Fibroblast of peridontal ligament (primary cell): ENCODE measurements at regions not wholly inside any gene's neighbourhood (a gene's known extent, or its start where the extent isn't known, plus 50 kb on each side); places are given as distances from the start of the nearest gene placed in this dataset.

Source experiments
- DNase-seq: peaks from one replicate; pipeline ENCODE4 v3.0.0-alpha.2; 2010; ENCODE audit errors: extremely low read depth

DNA sequence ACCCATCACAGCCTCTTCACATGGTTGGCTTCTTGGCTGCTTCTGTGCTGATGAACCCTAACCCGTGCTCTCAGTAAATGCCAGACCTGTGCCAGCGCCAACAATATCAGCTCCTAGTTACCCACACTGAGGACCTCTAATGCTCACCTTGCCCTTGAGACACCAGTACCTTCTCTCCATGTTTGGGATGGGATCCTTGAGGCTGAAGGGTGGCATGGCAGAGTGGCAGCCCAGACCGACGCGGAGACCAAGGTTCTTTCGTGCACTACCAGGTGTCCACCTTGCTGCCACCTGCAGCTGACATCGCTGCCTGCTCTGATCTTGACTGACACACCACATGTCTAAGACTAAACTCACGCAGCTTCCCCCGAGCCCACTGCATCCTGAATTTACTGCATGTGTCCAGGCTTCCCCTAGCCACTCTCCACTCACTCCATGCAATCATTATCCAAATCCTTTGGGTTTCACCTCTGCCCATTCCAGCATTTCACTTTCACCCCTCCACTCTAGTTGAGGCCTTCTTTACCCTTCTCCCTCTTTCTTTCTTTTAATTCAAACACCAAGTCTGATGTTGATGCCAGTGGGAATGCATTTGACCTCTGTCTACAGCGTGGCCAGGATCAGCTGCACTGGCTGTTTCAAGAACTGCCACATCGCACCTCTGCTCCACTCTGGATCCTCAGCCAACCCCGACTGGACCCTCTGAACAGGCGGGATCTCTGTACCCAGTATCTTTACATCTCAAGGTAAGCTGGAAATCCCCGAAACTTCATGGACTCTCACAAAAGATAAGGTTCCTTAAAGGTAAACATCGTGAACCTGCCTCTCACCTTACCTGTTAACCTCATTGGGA, 294.9 kb downstream of the GLRX3 start:
- no peak for DNase-seq

DNA sequence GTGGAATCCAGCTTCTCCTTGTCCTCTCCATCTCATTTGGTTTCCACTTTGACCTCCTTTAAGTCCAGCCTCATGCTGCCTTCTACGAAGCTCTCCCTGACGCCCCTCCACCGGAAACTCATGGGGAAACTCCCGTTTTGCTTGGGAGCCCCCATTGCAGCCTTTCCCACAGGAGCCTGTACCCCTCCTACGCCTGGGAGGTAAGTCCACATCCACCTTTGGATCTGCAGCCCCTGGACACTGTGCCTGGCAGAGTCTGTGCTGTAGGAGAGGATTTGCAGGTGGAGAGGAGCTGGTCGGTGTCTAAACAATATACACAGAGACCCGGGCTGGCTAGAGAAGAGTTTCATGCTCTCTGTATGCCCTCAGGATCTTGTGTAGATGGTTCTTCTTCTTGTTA, 296.1 kb downstream of the GLRX3 start:
- DNase-seq = no peak

- no peak for DNase-seq
These were observed 296.7 kb downstream of the GLRX3 start for GRCh38 chr10:130432850-130433249.

- DNase-seq = no peak
These were observed 298.5 kb downstream of the GLRX3 start for GRCh38 chr10:130434446-130435385.

DNA sequence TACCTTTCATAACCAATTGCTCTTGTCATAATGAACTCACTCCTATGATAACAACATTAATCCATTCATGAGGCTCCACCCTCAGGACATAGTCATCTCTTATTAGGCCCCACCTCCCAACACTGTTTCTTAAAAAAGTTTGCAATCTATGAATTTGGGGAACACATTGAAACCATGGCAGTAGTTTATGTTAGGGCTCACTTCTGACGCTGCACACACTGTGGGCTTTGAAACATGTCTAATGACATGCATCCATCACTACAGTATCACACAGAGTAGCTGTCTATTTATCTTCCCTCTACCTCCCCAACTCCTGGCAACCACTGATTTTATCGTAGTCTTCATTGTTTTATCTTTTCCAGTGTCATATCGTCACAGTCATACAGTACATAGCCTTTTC, 299.8 kb downstream of the GLRX3 start:
- DNase-seq = no peak

DNA sequence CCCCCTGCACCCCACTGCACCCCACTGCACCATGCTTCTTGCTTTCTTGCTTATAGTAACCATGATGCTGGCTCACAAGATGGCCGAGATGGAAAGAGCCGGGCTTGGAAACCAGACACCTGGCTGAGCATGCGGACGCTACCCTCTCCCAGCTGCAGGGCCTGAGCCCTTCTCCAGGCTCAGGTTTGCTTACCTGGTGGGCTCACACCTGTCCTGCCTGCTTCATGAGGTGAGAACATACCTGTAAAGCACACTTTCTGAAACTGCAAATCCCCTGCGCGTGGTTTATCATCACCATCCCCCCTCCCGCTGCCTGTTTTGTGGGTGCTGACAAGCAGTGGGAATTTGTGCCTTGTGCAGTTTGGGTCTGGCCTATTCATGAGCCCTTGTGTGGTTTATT, 302.7 kb downstream of the GLRX3 start:
- no peak for DNase-seq

DNA sequence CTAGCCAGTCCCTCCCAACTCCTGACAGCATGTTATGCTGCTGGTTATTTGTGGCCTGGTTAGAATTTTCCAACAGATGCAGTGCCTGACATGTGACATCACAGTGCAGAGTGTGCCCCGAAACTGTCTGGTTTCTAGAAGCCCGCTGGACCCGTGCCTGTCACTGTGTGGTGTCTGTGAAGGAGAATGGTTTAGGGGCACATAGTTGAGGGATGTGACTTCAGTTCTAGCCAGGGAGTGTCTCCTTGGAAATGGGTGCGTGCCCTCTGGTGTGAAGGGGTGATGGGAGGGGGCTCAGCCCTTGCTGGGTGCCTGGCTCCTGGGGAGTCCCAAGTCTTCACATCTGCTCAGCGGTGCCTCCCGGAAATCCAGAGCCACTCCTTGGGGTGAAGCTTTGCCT, 303.6 kb downstream of the GLRX3 start:
- DNase-seq = no peak

DNA sequence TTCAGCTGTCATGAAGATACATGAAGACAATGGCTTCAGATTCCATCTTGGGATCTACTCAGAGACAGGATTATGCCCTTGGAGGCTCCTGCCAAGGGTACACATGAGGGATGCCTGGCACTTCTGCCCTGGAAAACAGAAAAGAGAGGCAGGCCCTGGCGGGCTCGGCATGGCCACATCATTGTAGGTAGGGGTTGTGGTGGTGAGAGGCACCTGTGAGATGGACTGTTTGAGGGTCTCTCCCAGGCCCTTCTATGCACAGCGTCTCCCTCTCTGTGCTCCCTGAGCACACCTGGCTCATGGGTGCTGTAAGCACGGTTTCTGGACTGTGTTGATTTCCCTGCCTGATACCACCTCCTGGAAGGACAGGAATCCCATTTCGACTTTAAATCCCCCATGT, 304.3 kb downstream of the GLRX3 start:
- DNase-seq = no peak

- no peak for DNase-seq
These were observed 304.8 kb downstream of the GLRX3 start for GRCh38 chr10:130440971-130441370.

DNA sequence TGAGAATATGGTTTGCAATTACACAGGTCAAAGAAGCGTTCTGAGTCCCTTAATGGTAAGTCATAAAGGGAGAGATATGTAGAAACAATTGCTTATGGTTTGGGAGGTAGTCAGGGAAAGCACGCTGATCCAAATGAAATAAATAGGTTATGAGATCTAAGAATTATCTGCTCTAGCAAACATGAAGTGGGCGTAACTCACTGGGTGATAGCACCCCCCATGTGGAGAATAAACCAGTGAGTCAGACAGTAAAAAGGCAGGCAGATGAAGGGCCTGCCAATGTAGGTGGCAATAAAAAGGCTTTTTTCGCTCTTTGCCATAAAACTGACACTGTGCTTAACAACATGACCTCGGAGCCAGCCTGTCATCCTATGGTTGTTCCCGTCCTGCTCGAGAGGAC, 306.9 kb downstream of the GLRX3 start:
- no peak for DNase-seq

GRCh38 chr10:130453036-130453720, 317.0 kb downstream of the GLRX3 start:
- DNase-seq = no peak

GRCh38 chr10:130453721-130454542, 317.7 kb downstream of the GLRX3 start:
- no peak for DNase-seq

DNA sequence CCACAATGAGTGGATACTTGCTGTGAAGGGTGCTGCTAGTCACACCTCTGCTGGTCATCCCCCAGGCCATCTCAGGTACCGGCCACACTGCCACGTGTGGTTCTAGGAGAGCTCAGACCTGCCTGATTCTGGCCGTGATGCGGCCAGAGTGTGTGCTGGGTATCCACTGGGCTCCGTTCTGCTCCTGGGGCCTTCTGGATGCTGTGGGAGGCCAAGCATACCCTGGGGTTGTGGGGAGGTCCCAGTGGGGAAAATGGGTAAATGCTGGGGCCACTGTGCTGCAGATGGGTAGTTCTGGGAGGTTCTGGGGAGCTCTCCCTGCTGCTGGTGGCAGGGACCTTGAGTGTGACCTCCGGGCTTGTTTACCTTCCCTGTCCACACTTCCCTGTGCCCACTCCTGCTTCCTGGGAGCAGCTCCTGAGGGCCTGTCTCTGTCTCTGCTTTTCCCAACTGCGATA, 318.4 kb downstream of the GLRX3 start:
- no peak for DNase-seq

- no peak for DNase-seq
These were observed 319.0 kb downstream of the GLRX3 start for GRCh38 chr10:130455111-130455695.

- DNase-seq = no peak
These were observed 319.6 kb downstream of the GLRX3 start for GRCh38 chr10:130455791-130456190.

- no peak for DNase-seq
These were observed 320.4 kb downstream of the GLRX3 start for GRCh38 chr10:130456616-130457015.

GRCh38 chr10:130458509-130458908, 322.3 kb downstream of the GLRX3 start:
- DNase-seq = no peak

GRCh38 chr10:130459011-130459410, 322.8 kb downstream of the GLRX3 start:
- DNase-seq = no peak

DNA sequence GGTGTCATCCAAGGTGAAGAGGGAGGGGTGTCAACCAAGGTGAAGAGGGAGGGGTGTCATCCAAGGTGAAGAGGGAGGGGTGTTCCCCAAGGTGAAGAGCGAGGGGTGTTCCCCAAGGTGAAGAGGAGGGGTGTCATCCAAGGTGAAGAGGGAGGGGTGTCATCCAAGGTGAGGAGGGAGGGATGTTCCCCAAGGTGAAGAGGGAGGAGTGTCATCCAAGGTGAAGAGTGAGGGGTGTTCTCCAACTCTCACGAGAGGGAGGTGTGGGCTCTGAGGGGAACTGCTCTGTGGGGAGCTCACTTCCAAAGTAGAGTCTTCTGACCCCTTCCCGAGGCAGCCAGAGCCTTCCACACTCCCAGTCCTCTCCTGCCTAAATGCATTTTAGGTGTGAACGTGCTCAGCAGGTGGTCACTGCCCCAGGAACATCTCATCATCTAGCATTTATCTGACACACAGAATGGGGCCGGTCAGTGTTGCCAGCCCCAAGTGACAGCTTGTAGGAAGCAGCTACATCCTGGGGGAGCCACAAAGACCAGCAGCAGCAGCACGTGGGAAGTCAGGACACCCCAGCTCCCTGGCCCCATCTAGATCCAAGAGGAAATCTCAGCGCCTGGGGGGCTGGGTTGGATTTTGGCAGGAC, 323.8 kb downstream of the GLRX3 start:
- DNase-seq = no peak

DNA sequence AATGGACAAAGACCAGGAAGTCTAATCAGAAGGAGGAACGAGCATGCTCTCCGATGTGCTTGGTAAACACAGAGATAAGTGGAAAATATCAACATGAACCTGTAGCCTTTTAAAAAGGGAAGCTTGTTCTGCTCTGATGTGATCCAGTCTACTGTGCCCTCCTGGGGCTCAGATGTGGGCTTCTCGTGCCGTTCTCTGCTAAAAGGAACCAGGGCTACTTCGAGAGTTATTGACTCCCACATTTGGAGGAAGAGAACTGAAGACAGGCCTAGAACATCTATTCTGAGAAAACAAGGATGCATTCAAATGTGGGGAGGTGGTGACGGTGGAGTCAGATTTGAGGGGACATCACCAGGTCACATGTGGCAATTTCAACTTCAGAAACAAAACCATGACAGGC, 325.4 kb downstream of the GLRX3 start:
- DNase-seq = no peak
